ENCODE measurements at regions not wholly inside any gene's neighbourhood (a gene's known extent, or its start where the extent isn't known, plus 50 kb on each side); places are given as distances from the start of the nearest gene placed in this dataset.

DNA sequence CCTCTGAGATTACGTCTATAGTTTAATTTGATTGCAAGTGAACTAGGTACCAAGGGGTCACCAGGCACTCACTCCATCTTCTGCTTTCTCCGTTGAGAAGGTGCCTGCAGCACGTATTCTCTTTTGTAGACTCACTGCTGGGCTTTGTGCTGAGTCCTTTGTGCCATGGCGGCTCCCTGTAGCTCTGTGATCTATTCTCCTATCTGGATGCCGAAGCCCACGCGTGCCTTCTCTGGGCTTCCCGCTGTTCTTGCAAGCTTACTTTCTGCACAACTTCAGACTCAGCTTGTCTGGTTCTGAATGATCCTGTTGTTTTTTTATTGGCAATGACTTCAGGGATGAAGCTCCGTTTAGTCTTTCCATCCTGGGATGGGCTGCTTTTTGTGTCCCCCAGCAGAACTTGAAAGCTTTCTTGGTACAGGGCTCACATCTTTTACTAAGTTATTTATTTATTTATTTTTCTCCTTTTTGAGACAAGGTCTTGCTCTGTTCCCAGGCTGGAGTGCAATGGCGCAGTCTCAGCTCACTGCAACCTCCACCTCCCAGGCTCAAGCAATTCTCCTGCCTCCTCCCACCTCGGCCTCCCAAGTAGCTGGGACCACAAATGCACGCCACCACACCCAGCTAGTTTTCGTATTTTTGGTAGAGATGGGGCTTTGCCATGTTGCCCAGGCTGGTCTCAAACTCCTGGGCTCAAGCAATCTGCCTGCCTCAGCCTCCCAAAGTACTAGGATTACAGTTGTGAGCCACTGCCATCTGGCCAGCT lies 100.9 kb upstream of the NKX1-1 start:
- TF ChIP-seq, protein P1, sequence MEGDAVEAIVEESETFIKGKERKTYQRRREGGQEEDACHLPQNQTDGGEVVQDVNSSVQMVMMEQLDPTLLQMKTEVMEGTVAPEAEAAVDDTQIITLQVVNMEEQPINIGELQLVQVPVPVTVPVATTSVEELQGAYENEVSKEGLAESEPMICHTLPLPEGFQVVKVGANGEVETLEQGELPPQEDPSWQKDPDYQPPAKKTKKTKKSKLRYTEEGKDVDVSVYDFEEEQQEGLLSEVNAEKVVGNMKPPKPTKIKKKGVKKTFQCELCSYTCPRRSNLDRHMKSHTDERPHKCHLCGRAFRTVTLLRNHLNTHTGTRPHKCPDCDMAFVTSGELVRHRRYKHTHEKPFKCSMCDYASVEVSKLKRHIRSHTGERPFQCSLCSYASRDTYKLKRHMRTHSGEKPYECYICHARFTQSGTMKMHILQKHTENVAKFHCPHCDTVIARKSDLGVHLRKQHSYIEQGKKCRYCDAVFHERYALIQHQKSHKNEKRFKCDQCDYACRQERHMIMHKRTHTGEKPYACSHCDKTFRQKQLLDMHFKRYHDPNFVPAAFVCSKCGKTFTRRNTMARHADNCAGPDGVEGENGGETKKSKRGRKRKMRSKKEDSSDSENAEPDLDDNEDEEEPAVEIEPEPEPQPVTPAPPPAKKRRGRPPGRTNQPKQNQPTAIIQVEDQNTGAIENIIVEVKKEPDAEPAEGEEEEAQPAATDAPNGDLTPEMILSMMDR (IDR thresholded peaks at IDR 0.05; ENCODE audit: insufficient read depth, missing control alignments), result no peak
- no peak for FAIRE-seq
- no peak for DNase-seq (ENCODE audit: insufficient read length, low spot score)

DNA sequence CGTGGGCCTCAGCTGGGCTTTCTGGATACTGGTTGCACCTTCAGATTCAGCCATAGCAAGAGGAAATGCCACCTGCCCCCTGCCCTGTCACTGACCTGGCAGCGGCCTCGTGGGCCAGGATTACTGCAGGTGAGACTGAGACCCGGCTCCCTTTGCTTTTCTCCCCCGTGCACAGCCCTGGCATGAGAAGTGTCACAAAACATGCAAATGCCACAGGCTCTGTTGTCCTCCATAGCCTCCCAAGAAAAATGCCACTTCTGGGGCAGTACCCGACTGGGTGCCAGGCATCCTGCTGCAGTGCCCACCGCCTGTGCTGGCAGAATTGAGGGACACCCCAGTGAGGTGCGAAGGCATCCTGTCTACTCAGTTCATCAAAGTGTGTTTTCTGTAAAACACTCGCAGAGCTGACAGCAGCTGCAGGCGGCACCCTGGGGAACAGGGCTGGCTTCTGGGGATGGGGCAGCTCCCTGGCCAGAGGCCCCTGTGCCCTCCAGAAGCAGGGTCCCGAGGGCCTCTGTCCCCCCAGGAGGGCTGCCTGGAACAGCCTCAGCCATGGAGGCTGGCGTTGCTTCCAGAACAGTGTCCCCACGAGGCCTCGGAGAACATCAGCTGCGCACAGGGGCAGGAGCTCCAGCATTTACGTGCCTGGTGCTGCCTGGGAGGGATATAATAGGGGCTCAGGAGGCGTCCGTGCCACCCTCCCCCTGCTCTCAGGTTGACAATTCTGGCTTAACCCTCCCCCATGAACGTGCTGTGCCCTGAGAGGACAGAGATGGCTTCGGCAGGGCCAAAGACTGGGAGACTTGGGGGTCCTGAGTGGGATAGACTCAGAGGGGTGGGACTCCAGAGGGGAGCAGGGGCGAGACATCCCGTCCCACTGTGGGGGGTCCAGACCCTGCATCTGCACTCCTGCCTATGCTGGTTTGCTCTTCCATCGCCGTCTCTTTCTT lies 99.5 kb upstream of the NKX1-1 start:
- TF ChIP-seq, protein P1 (IDR thresholded peaks at IDR 0.05; ENCODE audit: insufficient read depth, missing control alignments), result no peak
- DNase-seq (ENCODE audit: insufficient read length, low spot score) (no peak), FAIRE-seq (no peak)

DNA sequence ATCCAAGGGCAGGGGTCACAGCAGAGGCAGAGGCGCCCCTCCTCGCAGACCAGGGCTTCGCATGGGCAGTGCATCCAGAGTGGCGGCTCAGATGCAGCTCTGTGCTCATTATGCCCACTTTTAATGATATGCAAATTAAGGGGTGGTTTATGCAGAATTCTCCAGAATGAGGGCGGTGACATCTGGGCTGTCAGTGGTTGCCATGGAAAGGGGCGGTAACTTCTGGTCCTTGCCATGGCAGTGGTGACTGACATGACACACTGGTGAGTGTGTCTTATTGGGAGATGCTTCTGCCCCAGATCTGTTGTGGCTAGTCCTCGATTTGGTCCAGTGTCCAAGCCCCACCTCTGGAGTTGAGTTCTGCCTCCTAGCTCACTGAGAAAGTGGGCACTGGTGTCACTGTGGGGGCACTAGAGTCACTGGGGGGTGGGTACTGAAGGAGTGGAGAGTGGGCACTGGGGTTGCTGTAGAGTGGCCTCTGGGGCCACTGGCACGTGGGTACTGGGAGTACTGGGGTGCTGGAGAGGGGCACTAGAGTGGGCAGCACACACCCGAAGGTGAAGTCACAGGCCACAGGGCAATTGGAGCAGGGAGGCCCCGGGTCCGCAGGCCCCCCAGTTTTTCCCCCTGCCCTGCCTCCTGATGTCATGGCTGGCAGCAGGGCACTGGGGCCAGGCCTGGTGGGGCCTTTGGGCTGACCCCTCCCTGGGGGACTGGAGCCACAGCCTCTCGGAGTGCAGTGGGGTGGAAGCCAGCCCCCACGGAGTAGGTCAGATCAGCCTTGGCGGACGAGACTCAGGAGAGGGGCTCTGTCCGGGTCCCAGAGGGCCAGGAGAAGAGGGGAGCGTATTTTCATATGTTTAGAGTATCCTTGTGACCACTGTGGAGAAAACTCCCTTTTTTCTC lies 98.6 kb upstream of the NKX1-1 start:
- FAIRE-seq, result no peak
- DNase-seq (ENCODE audit: insufficient read length, low spot score), result no peak
- TF ChIP-seq, protein P1 (IDR thresholded peaks at IDR 0.05; ENCODE audit: insufficient read depth, missing control alignments), result no peak

DNA sequence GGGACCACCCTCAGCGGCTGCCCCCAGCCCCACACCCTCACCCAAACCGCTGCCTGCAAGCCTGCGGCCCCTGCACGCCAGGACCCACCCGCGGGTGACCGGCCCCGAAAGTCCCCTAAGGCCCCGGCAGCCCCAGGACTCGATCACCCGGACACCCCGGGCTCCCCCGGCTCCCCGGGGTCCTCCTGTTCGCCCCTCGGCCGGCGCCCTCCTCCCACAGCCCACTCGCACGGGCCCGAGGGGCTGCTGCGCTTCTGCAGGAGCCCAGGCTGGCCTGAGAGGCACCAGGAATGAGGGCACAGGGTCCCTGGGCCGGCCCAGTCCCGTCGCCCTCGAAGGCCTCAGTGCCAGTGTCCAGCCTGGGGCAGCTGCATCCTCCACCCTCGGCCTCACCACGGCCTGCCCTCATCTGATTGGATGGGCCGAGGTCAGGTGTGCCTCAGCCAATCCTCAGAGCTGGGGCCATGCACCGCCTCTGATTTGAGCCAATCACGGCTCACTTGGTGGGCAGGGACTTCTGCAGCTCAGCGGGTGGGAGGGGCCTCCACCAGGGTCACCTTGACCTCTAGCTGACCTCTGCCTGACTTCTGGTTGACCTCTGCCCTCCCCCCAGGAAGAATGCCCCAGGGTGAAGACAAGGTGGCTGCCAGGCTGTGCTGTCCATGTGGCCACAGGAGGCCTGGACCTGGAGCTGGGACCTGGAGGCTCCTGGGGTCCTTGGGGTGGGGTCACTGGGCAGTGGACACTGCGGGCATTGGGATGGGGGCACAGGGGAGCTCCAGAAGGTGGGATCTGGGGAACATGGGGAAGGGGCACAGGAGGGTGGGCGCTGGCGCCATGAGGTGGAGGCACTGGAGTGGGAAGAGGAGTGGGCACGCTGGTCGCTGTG lies 97.6 kb upstream of the NKX1-1 start:
- TF ChIP-seq, protein P1 (IDR thresholded peaks at IDR 0.05; ENCODE audit: insufficient read depth, missing control alignments), result no peak
- DNase-seq (ENCODE audit: insufficient read length, low spot score) (no peak), FAIRE-seq (no peak)

DNA sequence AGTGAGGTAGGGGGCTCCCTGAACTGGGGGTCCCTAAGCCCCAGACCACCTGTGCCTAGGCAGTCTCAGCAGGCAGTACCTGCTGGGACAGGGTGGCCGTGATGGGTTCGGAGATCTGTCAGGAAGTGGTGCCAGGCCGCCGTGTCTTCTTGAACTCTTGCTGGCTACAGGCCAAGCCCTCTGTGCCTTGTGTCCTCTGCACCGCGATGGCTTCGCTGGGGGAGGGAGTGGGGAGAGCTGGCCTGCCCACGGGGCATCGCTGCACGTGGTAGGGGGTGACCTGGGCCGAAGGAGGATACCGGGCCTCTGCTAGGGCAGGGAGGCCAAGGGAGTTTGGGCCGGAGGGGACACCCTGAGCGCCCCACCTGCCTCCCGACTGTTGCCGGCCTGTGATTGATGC lies 96.7 kb upstream of the NKX1-1 start:
- TF ChIP-seq, protein P1 (IDR thresholded peaks at IDR 0.05; ENCODE audit: insufficient read depth, missing control alignments), result no peak
- no peak for FAIRE-seq
- DNase-seq (ENCODE audit: insufficient read length, low spot score), result no peak

DNA sequence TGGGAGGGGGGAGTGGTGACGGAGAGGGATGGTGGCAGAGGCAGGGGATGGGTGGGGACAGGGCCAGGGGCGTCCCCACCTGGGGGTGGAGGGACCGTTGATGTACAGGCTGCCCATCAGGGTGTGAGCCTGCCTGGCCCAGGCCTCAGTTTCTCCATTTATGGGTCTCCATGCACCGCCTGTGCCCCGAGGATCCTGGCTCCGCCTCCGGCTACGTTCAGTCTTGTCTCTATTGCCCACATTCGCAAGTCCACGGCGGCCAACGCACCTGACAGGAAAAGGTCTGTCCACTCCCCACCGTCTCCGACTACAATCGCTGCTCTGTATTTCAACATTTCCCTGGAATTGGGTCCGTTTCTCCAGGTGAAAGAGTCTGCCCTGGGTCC lies 96.3 kb upstream of the NKX1-1 start:
- DNase-seq (ENCODE audit: insufficient read length, low spot score) (no peak), FAIRE-seq (no peak)
- TF ChIP-seq, protein P1 (IDR thresholded peaks at IDR 0.05; ENCODE audit: insufficient read depth, missing control alignments), result no peak

All from D721Med (cell line).